ENCODE measurements at regions not wholly inside any gene's neighbourhood (a gene's known extent, or its start where the extent isn't known, plus 50 kb on each side); places are given as distances from the start of the nearest gene placed in this dataset.
A peak's percentile ranks its signal among the peaks of the same experiment; 100 is the strongest.

DNA sequence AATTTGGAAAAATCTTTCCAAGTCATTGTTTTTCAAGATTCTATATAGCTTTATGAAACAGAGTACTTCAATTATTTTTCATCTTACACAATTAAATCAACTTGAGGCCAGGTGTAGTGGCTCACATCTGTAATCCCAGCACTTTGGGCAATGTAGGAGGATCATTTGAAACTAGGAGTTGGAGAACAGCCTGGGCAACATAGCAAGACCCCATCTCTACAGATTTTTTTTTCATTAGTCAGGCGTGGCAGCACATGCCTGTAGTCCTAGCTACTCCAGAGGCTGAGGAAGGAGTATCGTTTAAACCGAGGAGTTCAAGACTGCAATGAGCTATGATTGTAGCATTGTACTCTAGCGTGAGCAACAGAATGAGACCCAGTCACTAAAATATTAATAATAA is 72.9 kb downstream of the BMP4 start:
- FAIRE-seq, result no peak

DNA sequence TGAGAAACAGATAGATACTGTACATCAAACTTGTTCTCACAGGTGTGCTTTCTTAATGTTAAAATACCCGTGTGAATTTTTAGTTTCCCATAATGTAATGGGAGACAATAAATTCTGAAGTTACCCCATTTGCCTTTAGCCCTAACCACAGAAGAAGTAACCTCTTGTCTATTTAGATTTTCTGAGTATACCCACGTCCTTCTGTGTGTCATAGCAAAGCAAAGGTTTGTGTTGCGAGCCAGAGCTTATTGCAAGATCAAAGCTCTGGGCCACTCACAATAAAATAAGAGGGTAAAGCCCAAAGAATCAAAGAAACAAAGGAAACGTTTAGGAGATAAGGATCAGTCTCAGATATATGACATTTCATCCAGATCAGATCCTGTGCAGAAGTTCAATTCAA is 73.9 kb downstream of the BMP4 start:
- Histone ChIP-seq H3K9me3 (ENCODE audit: control insufficient read depth in 2 of 3, insufficient read depth in 1 of 3, low read length in 3 of 3) (no peaks in the 10 kb centered on the region), H3K36me3 (ENCODE audit: control insufficient read depth in 2 of 3, insufficient read depth in 3 of 3, low read length in 3 of 3) (no peaks in the 10 kb centered on the region), H3K4me1 (ENCODE audit: control insufficient read depth in 2 of 3, insufficient read depth in 2 of 3, low read depth in 1 of 3, low read length in 3 of 3) (peaks cover 0 to 9% (median 3%) of the 10 kb centered on the region in 3 donors), H3K27me3 (ENCODE audit: control insufficient read depth, insufficient read depth, low read length) (no peaks in the 10 kb centered on the region), H3K9ac (ENCODE audit: low read length in 3 of 3) (no peak overlapping the region), H3K27ac (ENCODE audit: low read depth in 2 of 2, low read length in 2 of 2) (no peak overlapping the region), H3K4me3 (ENCODE audit: low read length in 3 of 3) (no peak overlapping the region)
- FAIRE-seq (no peak), DNase-seq (no peak)
- TF ChIP-seq, protein P1, sequence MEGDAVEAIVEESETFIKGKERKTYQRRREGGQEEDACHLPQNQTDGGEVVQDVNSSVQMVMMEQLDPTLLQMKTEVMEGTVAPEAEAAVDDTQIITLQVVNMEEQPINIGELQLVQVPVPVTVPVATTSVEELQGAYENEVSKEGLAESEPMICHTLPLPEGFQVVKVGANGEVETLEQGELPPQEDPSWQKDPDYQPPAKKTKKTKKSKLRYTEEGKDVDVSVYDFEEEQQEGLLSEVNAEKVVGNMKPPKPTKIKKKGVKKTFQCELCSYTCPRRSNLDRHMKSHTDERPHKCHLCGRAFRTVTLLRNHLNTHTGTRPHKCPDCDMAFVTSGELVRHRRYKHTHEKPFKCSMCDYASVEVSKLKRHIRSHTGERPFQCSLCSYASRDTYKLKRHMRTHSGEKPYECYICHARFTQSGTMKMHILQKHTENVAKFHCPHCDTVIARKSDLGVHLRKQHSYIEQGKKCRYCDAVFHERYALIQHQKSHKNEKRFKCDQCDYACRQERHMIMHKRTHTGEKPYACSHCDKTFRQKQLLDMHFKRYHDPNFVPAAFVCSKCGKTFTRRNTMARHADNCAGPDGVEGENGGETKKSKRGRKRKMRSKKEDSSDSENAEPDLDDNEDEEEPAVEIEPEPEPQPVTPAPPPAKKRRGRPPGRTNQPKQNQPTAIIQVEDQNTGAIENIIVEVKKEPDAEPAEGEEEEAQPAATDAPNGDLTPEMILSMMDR (IDR thresholded peaks at IDR 0.05; ENCODE audit: borderline replicate concordance, extremely low read depth, insufficient read depth), result no peak
- intact Hi-C loops (cut with DNase I), result no loop called here

More for the DNA sequence above, 72.9 kb downstream of the BMP4 start:
- H3K9ac ChIP-seq (ENCODE audit: low read length in 3 of 3), result no peak overlapping the region
- intact Hi-C loops (cut with DNase I), result no loop called here
- H3K9me3 ChIP-seq (ENCODE audit: control insufficient read depth in 2 of 3, insufficient read depth in 1 of 3, low read length in 3 of 3), result no peaks in the 10 kb centered on the region
- no peak overlapping the region for H3K27ac ChIP-seq (ENCODE audit: low read depth in 2 of 2, low read length in 2 of 2)
- no peak overlapping the region for H3K4me3 ChIP-seq (ENCODE audit: low read length in 3 of 3)
- no peak for DNase-seq
- H3K4me1 ChIP-seq (ENCODE audit: control insufficient read depth in 2 of 3, insufficient read depth in 2 of 3, low read depth in 1 of 3, low read length in 3 of 3), result peaks cover 0 to 11% (median 3%) of the 10 kb centered on the region in 3 donors
- no peaks in the 10 kb centered on the region for H3K36me3 ChIP-seq (ENCODE audit: control insufficient read depth in 2 of 3, insufficient read depth in 3 of 3, low read length in 3 of 3)
- no peaks in the 10 kb centered on the region for H3K27me3 ChIP-seq (ENCODE audit: control insufficient read depth, insufficient read depth, low read length)
- TF ChIP-seq, protein P1 (IDR thresholded peaks at IDR 0.05; ENCODE audit: borderline replicate concordance, extremely low read depth, insufficient read depth), result no peak

DNA sequence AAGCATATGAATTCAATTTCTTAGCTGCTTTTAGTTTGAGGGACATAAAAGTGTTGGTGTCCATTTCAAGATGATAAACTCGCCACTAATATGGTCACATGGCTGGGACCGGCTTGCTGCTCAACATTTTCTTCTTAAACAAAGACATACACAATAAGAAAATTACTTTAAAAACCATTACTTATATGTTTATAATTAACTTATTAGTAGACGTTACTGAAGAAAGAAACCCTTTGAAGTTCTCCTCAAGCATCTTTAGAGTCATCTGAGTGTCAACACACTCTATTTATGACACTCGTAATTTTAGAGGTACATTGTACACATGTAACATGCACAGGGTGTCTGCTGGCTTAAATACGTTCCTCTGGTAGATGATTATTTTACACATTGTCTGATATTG is 74.7 kb downstream of the BMP4 start:
- H3K36me3 ChIP-seq (ENCODE audit: control insufficient read depth in 2 of 3, insufficient read depth in 3 of 3, low read length in 3 of 3), result no peaks in the 10 kb centered on the region
- H3K4me1 ChIP-seq (ENCODE audit: control insufficient read depth in 2 of 3, insufficient read depth in 2 of 3, low read depth in 1 of 3, low read length in 3 of 3), result peaks cover 0 to 9% (median 3%) of the 10 kb centered on the region in 3 donors
- H3K4me3 ChIP-seq (ENCODE audit: low read length in 3 of 3), result peak overlapping the region in 2 of 3 donors; percentile 13 to 14
- FAIRE-seq, result no peak
- intact Hi-C loops (cut with DNase I), result no loop called here
- DNase-seq, result no peak
- no peaks in the 10 kb centered on the region for H3K9me3 ChIP-seq (ENCODE audit: control insufficient read depth in 2 of 3, insufficient read depth in 1 of 3, low read length in 3 of 3)
- TF ChIP-seq, protein P1 (IDR thresholded peaks at IDR 0.05; ENCODE audit: borderline replicate concordance, extremely low read depth, insufficient read depth), result no peak
- no peak overlapping the region for H3K27ac ChIP-seq (ENCODE audit: low read depth in 2 of 2, low read length in 2 of 2)
- H3K27me3 ChIP-seq (ENCODE audit: control insufficient read depth, insufficient read depth, low read length), result no peaks in the 10 kb centered on the region
- no peak overlapping the region for H3K9ac ChIP-seq (ENCODE audit: low read length in 3 of 3)
